HFF-Myc (cell line): ENCODE measurements at regions not wholly inside any gene's neighbourhood (a gene's known extent, or its start where the extent isn't known, plus 50 kb on each side); places are given as distances from the start of the nearest gene placed in this dataset.

ENCODE experiments used
- DNase-seq: peaks from one replicate; pipeline ENCODE4 v3.0.0-alpha.2; 2011; ENCODE audit warnings: low read depth; ENCODE audit errors: extremely low read depth
- H3K4me3 ChIP-seq: replicated peaks from 2 replicates; pipeline ENCODE4 v1.5.1; 2011; ENCODE audit warnings: low read depth, mild to moderate bottlenecking, control low read depth, low read length
- CTCF ChIP-seq: IDR thresholded peaks from 2 replicates; pipeline ENCODE4 v1.5.1; 2012; ENCODE audit warnings: mild to moderate bottlenecking, low read depth, low read length, control low read depth; ENCODE audit errors: missing control alignments

- no peak for TF ChIP-seq CTCF
- H3K4me3 ChIP-seq = no peak overlapping the region
- DNase-seq = no peak
These were observed 393.2 kb downstream of the SHANK2 start for GRCh38 chr11:70859180-70859579.

- DNase-seq = no peak
- TF ChIP-seq CTCF = no peak
- H3K4me3 ChIP-seq = no peak overlapping the region
These were observed 391.5 kb downstream of the SHANK2 start for GRCh38 chr11:70860888-70861287.

- no peak overlapping the region for H3K4me3 ChIP-seq
- DNase-seq = no peak
- no peak for TF ChIP-seq CTCF
These were observed 390.8 kb downstream of the SHANK2 start for GRCh38 chr11:70861559-70861958.

- no peak for DNase-seq
- TF ChIP-seq CTCF = no peak
- H3K4me3 ChIP-seq = no peak overlapping the region
These were observed 390.3 kb downstream of the SHANK2 start for GRCh38 chr11:70862093-70862492.

GRCh38 chr11:70863186-70863585, 389.2 kb downstream of the SHANK2 start:
- no peak for DNase-seq
- no peak overlapping the region for H3K4me3 ChIP-seq
- no peak for TF ChIP-seq CTCF

GRCh38 chr11:70863993-70864392, 388.4 kb downstream of the SHANK2 start:
- no peak for TF ChIP-seq CTCF
- no peak overlapping the region for H3K4me3 ChIP-seq
- no peak for DNase-seq

GRCh38 chr11:70865356-70865755, 387.0 kb downstream of the SHANK2 start:
- TF ChIP-seq CTCF = no peak
- no peak for DNase-seq
- H3K4me3 ChIP-seq = no peak overlapping the region
